K562 (cell line): ENCODE measurements at regions not wholly inside any gene's neighbourhood (a gene's known extent, or its start where the extent isn't known, plus 50 kb on each side); places are given as distances from the start of the nearest gene placed in this dataset.

Source experiments
- ATAC-seq: fragments of 200-7000 bp; cut with Tn5 transposase; 3 replicates; pipeline ENCODE4 v1.9.1; 2020; ENCODE audit warnings: moderate library complexity
- BruUV-seq: library from RNA; stranded (reverse); fragments of 400-500 nt; replicated peaks from 2 replicates; lab custom pipeline; 2021; lab: Mats Ljungman, UMichigan
- CTCF ChIA-PET: fragments of 300-600 bp; formaldehyde crosslinking; extraction: SDS; loops from one replicate; lab custom pipeline; 2021; ENCODE audit warnings: low intra/inter-chr PET ratio; lab: Yijun Ruan, JAX
- POLR2A ChIA-PET: fragments of 300-600, 350-650 bp; sonication (Branson Sonifier 250); formaldehyde crosslinking; extraction: SDS; loops from one replicate; lab custom pipeline; 2021; ENCODE audit warnings: antibody characterized with exemption, inconsistent platforms; lab: Yijun Ruan, JAX
- DNase-seq, 4 experiments: peaks; one replicate each; pipeline versions ENCODE4 v3.0.0 to v3.0.0-alpha.2; 2011 to 2018; ENCODE audit warnings: low spot score in 3 of 4, mixed read lengths in 3 of 4; ENCODE audit errors: extremely low read depth in 1 of 4
- FAIRE-seq: peaks from 2 replicates; lab custom pipeline; 2011; peaks lifted over from hg19 to GRCh38; lab: Jason Lieb, UNC
- H2AFZ ChIP-seq: 2 replicates; pipeline ENCODE4 v1.6.0; 2011; ENCODE audit warnings: low read depth, low read length, control low read depth, inconsistent platforms
- H3K27ac ChIP-seq: fragments of 200-600 bp; 3 replicates; pipeline ENCODE4 v1.8.0; 2011; ENCODE audit warnings: low read depth, mild to moderate bottlenecking, control low read depth, inconsistent platforms, low read length, moderate library complexity, mixed read lengths; ENCODE audit errors: extremely low read depth
- H3K27me3 ChIP-seq, 2 experiments: fragments of 300-600 bp in 1 of 2; 2 replicates in 1 of 2; 3 replicates in 1 of 2; pipeline versions ENCODE4 v1.6.0 to v1.8.0; 2011; ENCODE audit warnings: inconsistent platforms in 2 of 2, low read length in 2 of 2, mild to moderate bottlenecking in 1 of 2, mixed read lengths in 1 of 2, moderate library complexity in 1 of 2; ENCODE audit not compliant: control insufficient read depth in 2 of 2, insufficient read depth in 2 of 2
- H3K36me3 ChIP-seq: fragments of 300-600 bp; 3 replicates; pipeline ENCODE4 v1.8.0; 2011; ENCODE audit warnings: mild to moderate bottlenecking, low read length, inconsistent platforms; ENCODE audit not compliant: control insufficient read depth, insufficient read depth
- H3K4me1 ChIP-seq, 2 experiments: fragments of 200-600 bp in 1 of 2; replicated peaks in 1 of 2; 2 replicates in 1 of 2; 3 replicates in 1 of 2; pipeline versions ENCODE4 v1.5.1 to v1.8.0; 2011; ENCODE audit warnings: inconsistent platforms in 2 of 2, low read length in 2 of 2, mild to moderate bottlenecking in 1 of 2, mixed read lengths in 1 of 2, moderate library complexity in 1 of 2; ENCODE audit not compliant: control insufficient read depth in 2 of 2, insufficient read depth in 2 of 2
- H3K4me2 ChIP-seq: 2 replicates; pipeline ENCODE4 v1.6.1; 2011; ENCODE audit warnings: low read length, control low read depth, inconsistent platforms, mixed read lengths; ENCODE audit not compliant: insufficient read depth
- H3K4me3 ChIP-seq: fragments of 200-600 bp; sonication (generic), shearing (Covaris generic); 2 replicates; pipeline ENCODE4 v1.5.1; 2016; ENCODE audit warnings: control low read depth, inconsistent platforms
- H3K79me2 ChIP-seq: fragments of 200-600 bp; 3 replicates; pipeline ENCODE4 v1.8.0; 2011; ENCODE audit warnings: low read length, inconsistent platforms; ENCODE audit not compliant: control insufficient read depth, insufficient read depth
- H3K9ac ChIP-seq, 2 experiments: 2 replicates each; pipeline versions ENCODE4 v1.6.0 to v1.6.1; 2011; ENCODE audit warnings: low read depth in 2 of 2, low read length in 2 of 2, control low read depth in 1 of 2, inconsistent platforms in 1 of 2, mild to moderate bottlenecking in 1 of 2, mixed read lengths in 1 of 2; ENCODE audit not compliant: insufficient read depth in 1 of 2
- H3K9me1 ChIP-seq: one replicate; pipeline ENCODE4 v1.6.0; 2011; ENCODE audit warnings: inconsistent platforms, mild to moderate bottlenecking, low read length, moderate library complexity; ENCODE audit not compliant: control insufficient read depth, insufficient read depth
- H3K9me3 ChIP-seq: replicated peaks from 2 replicates; pipeline ENCODE4 v1.5.1; 2011; ENCODE audit warnings: low read depth, low read length, inconsistent platforms; ENCODE audit not compliant: control insufficient read depth, insufficient read depth
- H4K20me1 ChIP-seq: replicated peaks from 2 replicates; pipeline ENCODE4 v1.6.1; 2011; ENCODE audit warnings: low read length, inconsistent platforms, mixed read lengths; ENCODE audit not compliant: control insufficient read depth, insufficient read depth
- FOXA1 ChIP-seq: fragments of 450-650 bp; IDR thresholded peaks from 2 replicates; pipeline ENCODE4 v1.6.1; 2016; ENCODE audit warnings: mild to moderate bottlenecking, borderline replicate concordance
- HSF4 ChIP-seq: fragments of 250-450 bp; sonication (Bioruptor Pico); IDR thresholded peaks from 2 replicates; pipeline ENCODE4 v2.1.2; 2022; ENCODE audit warnings: mild to moderate bottlenecking, moderate library complexity, borderline replicate concordance
- ILF3 ChIP-seq: fragments of 450-650 bp; IDR thresholded peaks from 2 replicates; pipeline ENCODE4 v1.6.1; 2018; ENCODE audit warnings: antibody characterized with exemption, mild to moderate bottlenecking, moderate library complexity, borderline replicate concordance
- TARDBP ChIP-seq: fragments of 450-650 bp; IDR thresholded peaks from 2 replicates; pipeline ENCODE4 v1.6.1; 2016
- TBP ChIP-seq: optimal IDR thresholded peaks from 2 replicates; pipeline ENCODE3; 2011; ENCODE audit warnings: low read depth, low read length, improper control_type of control experiment
- TCFL5 ChIP-seq: fragments of 250-450 bp; sonication (Bioruptor Pico); conservative IDR thresholded peaks from 2 replicates; pipeline ENCODE4 v1.6.1; 2021; ENCODE audit warnings: mild to moderate bottlenecking, moderate library complexity, matching md5 sums
- ZC3H4 ChIP-seq: sonication (generic); formaldehyde crosslinking; IDR thresholded peaks from 2 replicates; pipeline ENCODE4 v1.9.0; 2021; ENCODE audit warnings: missing genetic modification reagents, borderline replicate concordance
- ZNF644 ChIP-seq: fragments of 200-800 bp; sonication (Bioruptor generic); IDR thresholded peaks from 2 replicates; pipeline ENCODE4 v1.6.1; 2016; ENCODE audit warnings: low read depth, missing genetic modification characterization, missing compliant biosample characterization
- WGBS: fragments of 100-300 bp; shearing (Covaris generic); methylation state at CpG from one replicate; pipeline ENCODE4 v1.1.6; 2016; ENCODE audit warnings: low coverage, mixed read lengths; ENCODE audit not compliant: insufficient coverage; ENCODE audit errors: missing lambda C conversion rate; 5-methylcytosine and 5-hydroxymethylcytosine counted together
- in situ Hi-C: fragments of 300-500 bp; cut with MboI; formaldehyde crosslinking; loops from 4 replicates; pipeline ENCODE4 v1.15.0; 2018; ENCODE audit warnings: inconsistent platforms, mixed read lengths
- intact Hi-C: fragments of 100-400 bp; cut with micrococcal nuclease; formaldehyde crosslinking; loops from 2 replicates; pipeline ENCODE4 v1.14.2; 2022
- TF ChIP-seq, protein P1 (sequence below): fragments of 450-650 bp; IDR thresholded peaks from 2 replicates; pipeline ENCODE4 v1.7.0; 2016; ENCODE audit warnings: borderline replicate concordance
- TF ChIP-seq, protein P2 (sequence below): fragments of 450-650 bp; IDR thresholded peaks from 2 replicates; pipeline ENCODE4 v1.6.1; 2016; ENCODE audit warnings: missing biosample characterization, missing genetic modification characterization
- TF ChIP-seq, protein P3 (sequence below): fragments of 250-450 bp; sonication (Bioruptor Pico); IDR thresholded peaks from 2 replicates; pipeline ENCODE4 v1.5.0; 2021; ENCODE audit warnings: mild to moderate bottlenecking, moderate library complexity
- TF ChIP-seq, protein P4 (sequence below): fragments of 450-650 bp; formaldehyde crosslinking; IDR thresholded peaks from 2 replicates; pipeline ENCODE4 v1.4.0; 2022; ENCODE audit warnings: mild to moderate bottlenecking, moderate library complexity
- TF ChIP-seq, protein P5 (sequence below): fragments of 250-450 bp; sonication (Bioruptor Pico); IDR thresholded peaks from 2 replicates; pipeline ENCODE4 v1.5.0; 2021

DNA sequence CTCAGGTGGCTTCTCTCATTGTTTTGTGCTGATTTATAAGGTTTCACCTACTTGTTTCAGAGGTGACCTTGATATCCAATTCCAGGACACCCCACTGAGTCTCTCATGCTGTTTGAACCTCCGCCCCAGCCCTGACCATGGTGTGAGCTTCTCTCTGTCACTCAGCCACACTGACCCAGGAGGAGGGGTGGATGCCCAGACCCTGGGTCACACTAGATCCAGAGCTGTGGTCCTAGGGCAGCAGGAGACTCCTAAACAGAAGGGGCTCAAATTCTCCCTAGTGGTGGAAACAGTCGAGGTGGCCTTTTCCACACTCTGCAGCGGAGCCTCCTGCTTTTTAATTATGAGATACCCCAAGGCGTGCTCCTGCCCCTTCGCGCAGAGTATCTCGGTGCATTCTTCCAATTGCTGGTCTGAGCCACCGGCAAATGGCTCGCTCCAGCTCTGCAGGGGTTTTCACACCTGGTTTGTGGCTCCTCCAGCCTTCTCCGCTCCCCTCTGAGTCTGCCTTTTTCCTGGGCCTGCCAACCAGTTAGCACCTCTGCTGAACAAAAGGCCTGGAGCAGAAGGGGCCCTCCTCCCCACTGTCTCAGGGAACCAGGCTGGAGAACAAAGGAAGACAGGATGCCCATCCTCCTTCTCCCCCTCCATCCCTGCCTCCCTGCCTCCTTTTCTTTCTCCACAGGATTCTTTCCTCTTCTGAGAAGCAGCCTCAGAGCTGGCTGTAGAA, 147.3 kb upstream of the SPRED2 start:
- CTCF ChIA-PET: no interaction called here
- Histone ChIP-seq H3K4me2 (no peak overlapping the region), H3K79me2 (no peaks in the 10 kb centered on the region), H3K27me3 (peaks cover 3 to 12% of the 10 kb centered on the region in 2 experiments; a peak in 4 of 5 replicates), H3K36me3 (no peaks in the 10 kb centered on the region), H3K4me1 (peaks cover 2 to 4% of the 10 kb centered on the region in 2 experiments; a peak in 3 of 5 replicates), H3K9me1 (no peaks in the 10 kb centered on the region), H3K27ac (no peak overlapping the region), H3K9ac (no peak overlapping the region), H4K20me1 (no peaks in the 10 kb centered on the region), H3K9me3 (no peaks in the 10 kb centered on the region), H3K4me3 (no peak overlapping the region), H2AFZ (no peak overlapping the region)
- POLR2A ChIA-PET: interaction anchor here (0.6 to 1.1 kb wide), 4 partner anchors 14 to 208 kb away, joined by 3 read pairs; no protein-coding TSS in a partner anchor
- BruUV-seq: no TSS peak
- in situ Hi-C loops: loop anchor here (10.0 kb wide), 2 partner anchors 515 to 665 kb away; no protein-coding TSS in a partner anchor
- 39% methylated on average over 10 of the region's 10 CpGs for WGBS
- FAIRE-seq (no peak), DNase-seq (no peak), ATAC-seq (no peak; the same call in 2 of the 3 replicates)
- intact Hi-C loops: no loop called here
- TF ChIP-seq ILF3 (no peak), HSF4 (CRISPR knock-in tag) (no peak), FOXA1 (no peak), TARDBP (no peak), ZC3H4 (CRISPR knock-in tag) (no peak), ZNF644 (tag) (no peak), TCFL5 (CRISPR knock-in tag) (no peak), TBP (no peak)
- TF ChIP-seq, protein P1, sequence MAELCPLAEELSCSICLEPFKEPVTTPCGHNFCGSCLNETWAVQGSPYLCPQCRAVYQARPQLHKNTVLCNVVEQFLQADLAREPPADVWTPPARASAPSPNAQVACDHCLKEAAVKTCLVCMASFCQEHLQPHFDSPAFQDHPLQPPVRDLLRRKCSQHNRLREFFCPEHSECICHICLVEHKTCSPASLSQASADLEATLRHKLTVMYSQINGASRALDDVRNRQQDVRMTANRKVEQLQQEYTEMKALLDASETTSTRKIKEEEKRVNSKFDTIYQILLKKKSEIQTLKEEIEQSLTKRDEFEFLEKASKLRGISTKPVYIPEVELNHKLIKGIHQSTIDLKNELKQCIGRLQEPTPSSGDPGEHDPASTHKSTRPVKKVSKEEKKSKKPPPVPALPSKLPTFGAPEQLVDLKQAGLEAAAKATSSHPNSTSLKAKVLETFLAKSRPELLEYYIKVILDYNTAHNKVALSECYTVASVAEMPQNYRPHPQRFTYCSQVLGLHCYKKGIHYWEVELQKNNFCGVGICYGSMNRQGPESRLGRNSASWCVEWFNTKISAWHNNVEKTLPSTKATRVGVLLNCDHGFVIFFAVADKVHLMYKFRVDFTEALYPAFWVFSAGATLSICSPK: no peak
- TF ChIP-seq, protein P2, sequence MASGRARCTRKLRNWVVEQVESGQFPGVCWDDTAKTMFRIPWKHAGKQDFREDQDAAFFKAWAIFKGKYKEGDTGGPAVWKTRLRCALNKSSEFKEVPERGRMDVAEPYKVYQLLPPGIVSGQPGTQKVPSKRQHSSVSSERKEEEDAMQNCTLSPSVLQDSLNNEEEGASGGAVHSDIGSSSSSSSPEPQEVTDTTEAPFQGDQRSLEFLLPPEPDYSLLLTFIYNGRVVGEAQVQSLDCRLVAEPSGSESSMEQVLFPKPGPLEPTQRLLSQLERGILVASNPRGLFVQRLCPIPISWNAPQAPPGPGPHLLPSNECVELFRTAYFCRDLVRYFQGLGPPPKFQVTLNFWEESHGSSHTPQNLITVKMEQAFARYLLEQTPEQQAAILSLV: no peak
- TF ChIP-seq, protein P3, sequence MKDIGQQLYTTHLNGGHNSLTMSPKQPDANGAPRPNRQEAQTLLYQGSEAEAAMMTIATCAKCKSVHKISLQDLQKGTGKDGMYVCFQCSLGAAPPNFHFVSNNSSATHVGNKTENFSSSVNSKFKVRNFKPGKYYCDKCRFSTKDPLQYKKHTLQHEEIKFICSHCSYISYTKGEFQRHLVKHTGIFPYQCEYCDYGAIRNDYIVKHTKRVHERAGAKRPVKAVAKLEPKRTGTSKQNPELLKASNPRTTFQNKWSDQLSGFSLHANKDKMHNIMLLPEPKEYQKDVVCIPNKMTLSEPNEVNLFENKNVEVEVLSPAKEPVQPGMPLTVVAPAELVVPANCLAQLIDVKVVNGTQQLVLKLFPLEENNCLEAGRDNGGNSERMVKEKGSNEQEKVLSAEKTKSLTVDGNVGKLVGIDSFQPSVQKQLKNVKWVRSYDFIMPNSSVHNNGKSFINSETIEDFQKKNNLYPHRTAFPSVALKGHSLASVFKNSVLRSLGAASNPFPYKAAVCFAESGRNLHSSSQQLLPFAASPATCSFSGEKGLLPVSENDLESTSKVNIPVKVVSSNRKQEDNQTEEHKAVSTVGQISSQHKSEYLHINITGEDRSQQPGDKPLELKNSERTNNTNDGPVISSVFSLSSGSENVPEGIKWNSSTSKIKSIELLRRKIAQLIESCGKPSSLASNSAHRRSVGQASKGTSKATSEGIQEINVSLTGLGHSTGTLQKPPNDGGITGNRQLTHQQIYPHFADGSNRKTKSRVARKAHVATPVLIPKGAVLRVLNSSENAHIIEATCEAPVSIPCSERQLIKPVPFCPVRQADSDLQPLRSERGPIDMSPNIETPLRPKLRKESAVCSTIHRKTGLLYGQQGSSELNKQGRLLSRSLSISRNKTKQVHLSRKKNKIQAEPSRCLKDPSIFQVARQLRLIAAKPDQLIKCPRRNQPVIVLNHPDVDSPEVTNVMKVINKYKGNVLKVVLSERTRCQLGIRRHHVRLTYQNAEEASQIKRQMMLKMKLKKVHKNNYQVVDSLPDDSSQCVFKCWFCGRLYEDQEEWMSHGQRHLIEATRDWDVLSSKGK (CRISPR knock-in tag): no peak
- TF ChIP-seq, protein P4, sequence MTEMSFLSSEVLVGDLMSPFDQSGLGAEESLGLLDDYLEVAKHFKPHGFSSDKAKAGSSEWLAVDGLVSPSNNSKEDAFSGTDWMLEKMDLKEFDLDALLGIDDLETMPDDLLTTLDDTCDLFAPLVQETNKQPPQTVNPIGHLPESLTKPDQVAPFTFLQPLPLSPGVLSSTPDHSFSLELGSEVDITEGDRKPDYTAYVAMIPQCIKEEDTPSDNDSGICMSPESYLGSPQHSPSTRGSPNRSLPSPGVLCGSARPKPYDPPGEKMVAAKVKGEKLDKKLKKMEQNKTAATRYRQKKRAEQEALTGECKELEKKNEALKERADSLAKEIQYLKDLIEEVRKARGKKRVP (CRISPR knock-in tag): no peak
- TF ChIP-seq, protein P5, sequence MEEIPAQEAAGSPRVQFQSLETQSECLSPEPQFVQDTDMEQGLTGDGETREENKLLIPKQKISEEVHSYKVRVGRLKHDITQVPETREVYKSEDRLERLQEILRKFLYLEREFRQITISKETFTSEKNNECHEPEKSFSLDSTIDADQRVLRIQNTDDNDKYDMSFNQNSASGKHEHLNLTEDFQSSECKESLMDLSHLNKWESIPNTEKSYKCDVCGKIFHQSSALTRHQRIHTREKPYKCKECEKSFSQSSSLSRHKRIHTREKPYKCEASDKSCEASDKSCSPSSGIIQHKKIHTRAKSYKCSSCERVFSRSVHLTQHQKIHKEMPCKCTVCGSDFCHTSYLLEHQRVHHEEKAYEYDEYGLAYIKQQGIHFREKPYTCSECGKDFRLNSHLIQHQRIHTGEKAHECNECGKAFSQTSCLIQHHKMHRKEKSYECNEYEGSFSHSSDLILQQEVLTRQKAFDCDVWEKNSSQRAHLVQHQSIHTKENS: no peak
